ENCODE measurements at regions not wholly inside any gene's neighbourhood (a gene's known extent, or its start where the extent isn't known, plus 50 kb on each side); places are given as distances from the start of the nearest gene placed in this dataset.
"Not testable (repeated sequence)": the region's sequence is repeated elsewhere in the genome, so short reads cannot be mapped to it uniquely, and the experiment has no call there.

- DNase-seq (ENCODE audit: low read depth in 2 of 2), result no peak
Measured at GRCh38 chrX:116290359-116290758, 119.8 kb downstream of the AGTR2 start.

GRCh38 chrX:116292183-116292582, 121.6 kb downstream of the AGTR2 start:
- DNase-seq (ENCODE audit: low read depth in 2 of 2), result no peak

- DNase-seq (ENCODE audit: low read depth in 2 of 2), result no peak
Measured at GRCh38 chrX:116298956-116299355, 128.4 kb downstream of the AGTR2 start.

- DNase-seq (ENCODE audit: low read depth in 2 of 2), result no peak
Measured at GRCh38 chrX:116306218-116306617, 130.2 kb upstream of the SLC6A14 start.

- DNase-seq (ENCODE audit: low read depth in 2 of 2), result peak; percentile 7 to 10
Measured at GRCh38 chrX:116317409-116317808, 119.0 kb upstream of the SLC6A14 start.

GRCh38 chrX:116318672-116319071, 117.7 kb upstream of the SLC6A14 start:
- no peak for DNase-seq (ENCODE audit: low read depth in 2 of 2)

- DNase-seq (ENCODE audit: low read depth in 2 of 2), result no peak
Measured at GRCh38 chrX:116321711-116322110, 114.7 kb upstream of the SLC6A14 start.

GRCh38 chrX:116332026-116332425, 104.4 kb upstream of the SLC6A14 start:
- DNase-seq (ENCODE audit: low read depth in 2 of 2), result not testable (repeated sequence)

- not testable (repeated sequence) for DNase-seq (ENCODE audit: low read depth in 2 of 2)
Measured at GRCh38 chrX:116334797-116335196, 101.6 kb upstream of the SLC6A14 start.

- DNase-seq (ENCODE audit: low read depth in 2 of 2), result no peak
Measured at GRCh38 chrX:116339407-116339806, 97.0 kb upstream of the SLC6A14 start.

GRCh38 chrX:116342903-116343302, 93.5 kb upstream of the SLC6A14 start:
- DNase-seq (ENCODE audit: low read depth in 2 of 2), result no peak

- no peak for DNase-seq (ENCODE audit: low read depth in 2 of 2)
Measured at GRCh38 chrX:116345958-116346357, 90.4 kb upstream of the SLC6A14 start.

- DNase-seq (ENCODE audit: low read depth in 2 of 2), result no peak
Measured at GRCh38 chrX:116357329-116357728, 79.1 kb upstream of the SLC6A14 start.

GRCh38 chrX:116378961-116379360, 57.4 kb upstream of the SLC6A14 start:
- no peak for DNase-seq (ENCODE audit: low read depth in 2 of 2)

- DNase-seq (ENCODE audit: low read depth in 2 of 2), result peak; percentile 31 to 32
Measured at GRCh38 chrX:116379854-116380253, 56.6 kb upstream of the SLC6A14 start.

GRCh38 chrX:116384406-116384954, 51.9 kb upstream of the SLC6A14 start:
- peak in 1 of 2 experiments; percentile 4 for DNase-seq (ENCODE audit: low read depth in 2 of 2)
